ENCODE measurements at regions not wholly inside any gene's neighbourhood (a gene's known extent, or its start where the extent isn't known, plus 50 kb on each side); places are given as distances from the start of the nearest gene placed in this dataset.
"Not testable (repeated sequence)": the region's sequence is repeated elsewhere in the genome, so short reads cannot be mapped to it uniquely, and the experiment has no call there.

DNA sequence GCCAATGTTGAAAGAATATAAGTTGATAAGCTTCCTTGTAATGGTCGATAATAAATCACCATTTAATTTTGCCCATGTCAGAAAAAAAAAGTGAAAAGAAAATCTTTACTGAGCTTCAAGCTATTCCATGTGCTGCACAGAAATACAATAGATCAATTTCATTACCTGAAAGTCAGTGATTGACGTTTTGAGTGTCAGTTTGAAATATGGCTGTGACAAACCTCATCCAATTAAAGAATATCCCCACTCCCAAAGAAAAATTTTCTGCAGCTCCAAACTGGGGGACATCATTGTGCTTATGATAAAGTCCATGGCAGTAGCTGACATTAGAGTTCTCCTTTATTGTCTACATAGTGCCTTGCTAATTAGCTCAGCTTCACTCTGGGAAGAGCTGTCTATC, 184.8 kb upstream of the RPRM start:
- TF ChIP-seq GATA1 (IDR thresholded peaks at IDR 0.05; ENCODE audit: low read depth, low read length) (no peak), POLR2A (IDR thresholded peaks at IDR 0.05; ENCODE audit: low read length) (no peak)
- no peak for DNase-seq

DNA sequence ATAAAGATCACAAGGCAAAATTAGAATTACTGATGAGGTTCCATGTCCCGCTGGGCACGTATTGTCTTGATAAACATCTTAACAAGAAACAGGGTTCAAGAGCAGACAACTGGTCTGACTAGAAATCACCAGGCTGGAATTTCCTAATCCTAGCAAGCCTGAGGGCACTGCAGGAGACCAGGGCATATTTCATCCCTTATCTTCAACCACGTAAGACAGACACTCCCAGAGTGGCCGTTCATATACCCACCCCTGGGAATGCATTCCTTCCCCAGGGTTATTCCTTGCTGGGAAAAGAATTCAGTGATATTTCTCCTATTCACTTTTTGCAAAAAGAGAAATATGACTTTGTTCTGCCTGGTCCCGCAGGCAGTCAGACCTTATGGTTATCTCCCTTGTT, 185.4 kb upstream of the RPRM start:
- DNase-seq, result not testable (repeated sequence)

DNA sequence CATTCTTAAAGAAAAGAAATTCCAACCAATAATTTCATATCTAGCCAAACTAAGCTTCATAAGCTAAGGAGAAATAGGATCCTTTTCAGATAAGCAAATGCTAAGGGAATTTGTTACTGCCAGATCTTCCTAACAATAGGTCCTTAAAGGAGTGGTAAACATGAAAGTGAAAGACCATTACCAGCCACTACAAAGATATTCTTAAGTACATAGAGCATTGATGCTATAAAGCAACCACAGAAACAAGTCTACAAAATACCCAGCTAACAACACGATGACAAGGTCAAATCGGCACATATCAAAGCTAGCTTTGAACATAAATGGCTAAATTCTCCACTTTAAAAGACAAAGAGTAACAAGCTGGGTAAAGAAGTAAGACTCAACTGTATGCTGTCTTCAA, 188.9 kb upstream of the RPRM start:
- no peak for DNase-seq
- no peak for TF ChIP-seq GATA1 (IDR thresholded peaks at IDR 0.05; ENCODE audit: low read depth, low read length)
- no peak for TF ChIP-seq POLR2A (IDR thresholded peaks at IDR 0.05; ENCODE audit: low read length)

GRCh38 chr2:153668923-153669322, 190.4 kb upstream of the RPRM start:
- no peak for DNase-seq
- TF ChIP-seq GATA1 (IDR thresholded peaks at IDR 0.05; ENCODE audit: low read depth, low read length), result no peak
- TF ChIP-seq POLR2A (IDR thresholded peaks at IDR 0.05; ENCODE audit: low read length), result no peak

DNA sequence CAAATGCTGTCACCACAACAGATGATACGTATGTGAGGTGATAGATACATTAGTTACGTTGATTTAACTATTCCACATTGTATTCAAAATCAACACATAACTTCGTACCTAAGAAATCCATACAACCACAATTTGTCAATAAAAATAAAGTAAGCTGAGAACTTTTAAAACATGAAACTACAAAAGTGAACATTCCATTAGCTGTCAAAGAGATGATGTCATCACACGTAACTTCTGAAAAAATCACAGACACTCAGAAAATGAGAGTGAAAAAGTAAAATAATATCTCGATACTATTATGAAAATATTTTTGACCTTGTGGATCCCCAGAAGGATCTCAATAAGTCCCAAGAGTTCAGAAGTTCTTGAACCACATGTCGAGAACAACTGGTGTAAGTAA, 161.6 kb upstream of the GALNT13 start:
- DNase-seq, result no peak
- TF ChIP-seq GATA1 (IDR thresholded peaks at IDR 0.05; ENCODE audit: low read depth, low read length), result no peak

DNA sequence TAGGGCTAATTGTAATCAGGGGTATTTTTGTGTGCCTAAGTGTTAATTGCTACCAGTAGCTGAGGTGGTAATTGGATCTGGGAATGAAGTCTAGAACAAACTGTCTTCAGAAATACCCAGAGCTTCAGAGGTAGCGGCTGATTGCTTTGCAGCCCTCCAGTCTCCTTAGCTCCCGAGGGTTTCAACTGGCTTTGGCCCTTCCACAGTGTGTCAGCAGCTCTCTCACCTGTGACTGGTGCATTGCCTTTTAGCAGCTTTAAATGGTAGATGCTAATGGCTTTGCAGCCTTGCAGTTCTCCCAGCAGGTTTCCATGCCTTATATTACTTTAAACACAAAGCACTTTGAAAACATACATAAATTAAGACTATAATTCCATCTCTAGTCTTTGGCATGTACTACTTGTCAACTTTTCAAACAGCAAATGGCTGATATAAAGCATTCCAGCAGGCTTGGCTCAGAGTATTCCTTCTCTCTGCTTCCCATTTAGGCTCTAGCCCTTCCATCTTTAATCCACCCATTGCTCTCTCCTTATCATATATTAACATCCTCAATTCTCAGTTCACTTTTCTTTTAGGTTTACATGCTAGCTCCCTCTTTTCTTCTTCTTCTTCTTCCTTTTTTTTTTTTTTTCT, 156.4 kb upstream of the GALNT13 start:
- no peak for DNase-seq
- TF ChIP-seq POLR2A (IDR thresholded peaks at IDR 0.05; ENCODE audit: low read length) (no peak), GATA1 (IDR thresholded peaks at IDR 0.05; ENCODE audit: low read depth, low read length) (no peak)

DNA sequence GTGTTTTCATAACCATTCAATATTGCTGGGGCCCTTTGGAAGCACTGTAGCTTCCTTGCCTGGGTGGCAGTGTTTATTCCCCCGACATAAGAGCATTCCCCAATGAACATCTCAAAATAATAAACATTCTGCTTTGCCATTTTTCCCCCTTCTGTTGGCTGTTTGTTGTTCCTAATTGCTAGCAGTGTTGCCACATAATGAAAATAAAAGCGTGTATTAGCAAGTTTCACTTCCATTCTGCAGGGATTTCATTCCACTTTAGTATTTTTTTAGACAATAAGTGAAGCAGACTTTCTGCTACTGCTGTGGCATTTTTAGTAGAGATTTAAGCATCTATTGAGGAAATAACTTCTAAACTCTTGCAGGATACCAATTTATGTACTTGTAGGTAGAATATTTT, 154.7 kb upstream of the GALNT13 start:
- TF ChIP-seq POLR2A (IDR thresholded peaks at IDR 0.05; ENCODE audit: low read length), result no peak
- TF ChIP-seq GATA1 (IDR thresholded peaks at IDR 0.05; ENCODE audit: low read depth, low read length), result no peak
- DNase-seq, result no peak

GRCh38 chr2:153739394-153739793, 132.3 kb upstream of the GALNT13 start:
- TF ChIP-seq GATA1 (IDR thresholded peaks at IDR 0.05; ENCODE audit: low read depth, low read length), result no peak
- no peak for TF ChIP-seq POLR2A (IDR thresholded peaks at IDR 0.05; ENCODE audit: low read length)

DNA sequence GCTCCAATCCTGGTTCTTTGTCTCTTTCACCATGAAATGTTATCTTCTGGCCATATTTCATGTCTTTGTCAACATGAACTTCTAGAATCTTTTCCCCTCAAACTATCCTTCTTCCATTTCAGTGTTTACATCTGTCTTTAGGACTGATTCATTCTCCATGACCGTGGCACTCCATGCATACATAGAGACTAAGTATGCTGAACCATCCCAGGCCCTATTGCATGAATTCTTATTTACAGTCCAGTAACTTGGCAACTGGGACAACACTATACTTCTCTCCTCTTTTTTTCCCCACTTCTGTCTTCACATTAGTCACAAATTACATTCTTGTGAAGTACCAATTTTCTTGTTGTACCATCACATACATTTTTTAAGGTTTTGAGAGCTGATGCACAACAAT, 109.8 kb upstream of the GALNT13 start:
- TF ChIP-seq POLR2A (IDR thresholded peaks at IDR 0.05; ENCODE audit: low read length) (no peak), GATA1 (IDR thresholded peaks at IDR 0.05; ENCODE audit: low read depth, low read length) (no peak)
- DNase-seq, result no peak

More at GRCh38 chr2:153739394-153739793, 132.3 kb upstream of the GALNT13 start:
- DNase-seq, result no peak

- no peak for TF ChIP-seq POLR2A (IDR thresholded peaks at IDR 0.05; ENCODE audit: low read length)
- TF ChIP-seq GATA1 (IDR thresholded peaks at IDR 0.05; ENCODE audit: low read depth, low read length), result no peak
- no peak for DNase-seq
Measured at GRCh38 chr2:153766415-153766814, 105.3 kb upstream of the GALNT13 start.

DNA sequence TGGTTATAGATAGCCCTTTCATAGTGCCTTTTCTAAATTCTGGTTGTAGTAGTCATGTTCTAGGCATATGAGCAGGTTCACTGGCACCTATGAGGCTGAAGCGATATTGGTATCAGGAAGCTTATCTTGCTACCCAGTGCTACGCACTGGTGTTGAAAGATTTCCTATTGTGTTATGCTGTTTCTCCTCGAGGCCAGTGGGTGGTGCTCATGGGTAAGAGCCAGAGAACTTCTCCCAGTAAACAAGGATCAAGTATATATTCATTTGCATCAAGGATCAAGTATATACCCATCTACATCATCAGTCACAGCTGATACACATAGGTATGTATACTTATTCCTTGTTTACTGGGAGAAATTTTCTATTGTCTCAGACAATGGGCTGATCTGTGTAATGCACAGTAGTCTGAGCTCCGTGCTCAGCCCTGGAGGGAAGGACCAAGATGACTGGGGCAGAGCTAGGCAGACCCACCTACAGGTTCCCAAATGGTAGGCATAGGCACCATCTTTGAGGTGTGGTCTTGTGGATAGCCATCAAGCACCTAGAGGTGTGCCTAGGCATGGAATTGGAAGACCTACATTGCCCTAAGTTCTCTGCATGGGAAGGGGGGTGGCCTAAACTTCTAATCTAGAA, 101.2 kb upstream of the GALNT13 start:
- peak in 1 of 2 experiments; percentile 1 for DNase-seq
- TF ChIP-seq POLR2A (IDR thresholded peaks at IDR 0.05; ENCODE audit: low read length), result no peak
- TF ChIP-seq GATA1 (IDR thresholded peaks at IDR 0.05; ENCODE audit: low read depth, low read length), result no peak

DNA sequence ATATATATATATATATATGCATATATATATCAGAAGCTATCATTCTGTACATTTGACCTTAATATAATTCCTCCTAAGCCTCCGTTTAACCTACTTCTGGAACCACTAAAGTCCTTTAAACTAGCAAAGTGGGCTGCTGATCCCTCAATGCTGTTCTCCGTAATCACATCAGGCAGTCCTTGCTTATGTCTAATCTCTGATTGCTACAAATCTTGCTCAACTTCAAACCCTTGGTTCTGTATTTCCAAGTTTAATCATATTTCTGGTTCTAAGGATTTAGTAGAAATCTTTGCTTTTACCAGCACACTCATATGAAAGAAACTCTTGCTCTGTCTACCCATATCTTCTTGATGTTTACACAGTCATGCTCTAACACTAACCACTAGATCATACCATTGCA, 91.5 kb upstream of the GALNT13 start:
- TF ChIP-seq POLR2A (IDR thresholded peaks at IDR 0.05; ENCODE audit: low read length) (no peak), GATA1 (IDR thresholded peaks at IDR 0.05; ENCODE audit: low read depth, low read length) (no peak)
- no peak for DNase-seq

DNA sequence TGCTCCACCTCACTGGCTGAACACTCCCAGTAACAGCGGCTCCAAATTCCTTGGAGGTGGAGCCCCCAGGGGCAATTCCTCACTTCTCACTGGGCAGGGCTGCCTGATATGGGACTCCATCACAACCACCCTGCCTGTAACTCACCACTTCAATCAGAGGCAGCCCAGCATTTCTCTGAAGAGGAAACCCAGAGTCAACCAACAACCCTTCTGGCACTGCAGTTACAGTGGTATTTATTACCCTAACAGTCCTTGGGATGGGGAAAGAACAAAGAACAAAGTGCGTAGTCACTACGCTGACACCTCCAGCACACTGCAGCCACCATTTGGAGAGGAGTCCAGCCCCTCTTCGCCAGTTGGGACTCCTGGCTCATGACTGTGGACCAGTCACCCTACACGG, 85.7 kb upstream of the GALNT13 start:
- TF ChIP-seq GATA1 (IDR thresholded peaks at IDR 0.05; ENCODE audit: low read depth, low read length) (no peak), POLR2A (IDR thresholded peaks at IDR 0.05; ENCODE audit: low read length) (no peak)
- no peak for DNase-seq

DNA sequence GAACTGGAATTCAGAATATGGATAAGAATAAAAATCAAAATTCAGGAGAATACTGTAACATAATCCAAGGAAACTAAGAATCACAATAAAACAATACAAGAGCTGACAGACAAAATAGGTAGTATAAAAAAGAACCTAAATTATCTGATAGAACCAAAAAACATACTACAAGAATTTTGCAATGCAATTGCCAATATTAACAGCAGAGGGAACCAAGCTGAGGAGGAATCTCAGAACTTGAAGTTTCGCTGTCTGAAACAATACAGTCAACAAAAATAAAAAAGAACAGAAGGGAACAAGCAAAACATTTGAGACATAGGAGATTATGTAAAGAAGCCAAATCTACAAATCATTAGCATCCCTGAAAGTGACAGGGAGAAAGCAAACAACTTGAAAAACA, 84.1 kb upstream of the GALNT13 start:
- DNase-seq, result no peak
- TF ChIP-seq POLR2A (IDR thresholded peaks at IDR 0.05; ENCODE audit: low read length), result no peak
- TF ChIP-seq GATA1 (IDR thresholded peaks at IDR 0.05; ENCODE audit: low read depth, low read length), result no peak

DNA sequence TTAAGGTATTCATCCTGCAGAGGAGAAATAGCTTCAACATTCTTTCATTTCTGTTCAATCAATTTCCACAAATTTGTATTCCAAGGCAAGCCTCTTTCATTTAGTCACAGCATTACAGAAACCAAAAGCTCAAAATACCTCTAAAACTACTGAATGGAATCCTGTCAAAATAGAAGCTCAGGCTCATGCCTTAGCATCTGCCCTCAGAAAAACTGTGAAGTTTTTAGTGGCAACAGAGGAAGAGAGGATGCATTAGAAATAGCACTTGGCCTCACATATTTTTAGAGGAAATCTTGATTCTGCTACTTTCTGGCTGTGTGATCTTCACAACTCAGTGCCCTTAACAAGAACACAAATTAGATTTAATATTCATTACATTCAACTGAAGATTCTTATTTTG, 69.1 kb upstream of the GALNT13 start:
- no peak for DNase-seq
- TF ChIP-seq POLR2A (IDR thresholded peaks at IDR 0.05; ENCODE audit: low read length) (no peak), GATA1 (IDR thresholded peaks at IDR 0.05; ENCODE audit: low read depth, low read length) (no peak)
